NCI-H2196 (cell line): ENCODE measurements at regions not wholly inside any gene's neighbourhood (a gene's known extent, or its start where the extent isn't known, plus 50 kb on each side); places are given as distances from the start of the nearest gene placed in this dataset.
A peak's percentile ranks its signal among the peaks of the same experiment; 100 is the strongest.
"Not testable (repeated sequence)": the region's sequence is repeated elsewhere in the genome, so short reads cannot be mapped to it uniquely, and the experiment has no call there.

Experiments used
- DNase-seq: peaks from one replicate; lab custom pipeline; 2025; ENCODE audit not compliant: unreplicated experiment; lab: John Stamatoyannopoulos, UW

DNA sequence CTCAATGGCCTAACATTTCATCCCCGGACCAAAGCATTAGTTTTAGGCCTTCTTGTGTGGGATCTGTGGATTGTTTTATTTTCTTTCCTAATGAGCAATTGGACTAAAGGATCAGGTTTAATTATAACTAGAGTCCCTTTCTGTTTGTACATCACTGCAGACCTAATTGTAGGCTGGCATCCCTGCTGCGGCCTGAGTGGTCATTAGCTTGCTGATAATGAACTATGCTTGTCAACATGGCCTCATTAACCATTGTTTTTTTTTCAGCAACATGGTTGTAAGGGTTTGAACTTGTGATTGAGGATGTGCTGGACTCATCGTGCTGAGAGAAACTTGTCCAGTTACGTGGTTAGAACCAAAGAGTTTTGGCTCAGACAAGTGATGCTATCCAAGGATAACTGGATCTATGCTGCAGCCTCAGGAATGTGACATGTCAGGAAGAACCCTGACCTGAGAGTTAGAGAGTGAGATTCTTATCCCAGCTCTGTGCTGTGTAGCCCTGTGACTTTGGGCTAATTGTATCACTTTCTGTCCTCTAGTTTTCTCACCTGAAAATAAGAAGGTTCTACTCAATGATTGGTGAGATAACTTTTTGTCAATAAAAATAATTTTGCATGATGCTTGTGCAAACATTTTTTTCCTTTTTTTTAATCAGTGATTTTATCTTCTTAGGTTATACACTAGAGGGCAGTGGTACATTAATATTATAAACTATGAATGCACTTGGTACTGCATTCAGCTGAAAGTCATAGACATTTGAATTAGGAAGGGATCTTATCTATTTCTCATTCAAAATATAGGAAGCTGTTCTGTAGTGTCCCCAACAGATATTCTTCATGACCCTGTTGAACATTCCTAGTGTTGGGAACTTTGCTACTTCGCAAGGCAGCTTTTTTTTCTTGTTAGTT lies 140.9 kb downstream of the RNF144B start:
- peak; percentile 43 for DNase-seq

DNA sequence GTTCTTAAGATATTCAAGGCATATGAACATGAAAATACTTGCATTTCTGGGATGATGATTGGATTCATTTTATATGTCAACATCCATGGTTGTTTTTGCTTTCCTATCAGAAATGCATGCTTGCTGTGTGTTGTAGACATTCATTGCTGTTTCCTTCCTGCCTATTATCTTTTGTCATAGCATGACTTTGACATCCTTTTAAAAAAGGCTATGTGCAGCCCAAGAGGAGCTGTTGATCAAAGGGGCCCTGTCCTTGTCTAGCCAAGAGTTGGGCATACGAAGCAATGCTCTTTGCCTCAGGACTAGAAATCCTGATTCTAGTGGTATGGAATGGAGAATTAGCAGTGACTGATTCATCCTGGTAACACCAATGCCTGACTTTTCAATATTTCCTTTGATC lies 143.1 kb downstream of the RNF144B start:
- DNase-seq, result no peak

DNA sequence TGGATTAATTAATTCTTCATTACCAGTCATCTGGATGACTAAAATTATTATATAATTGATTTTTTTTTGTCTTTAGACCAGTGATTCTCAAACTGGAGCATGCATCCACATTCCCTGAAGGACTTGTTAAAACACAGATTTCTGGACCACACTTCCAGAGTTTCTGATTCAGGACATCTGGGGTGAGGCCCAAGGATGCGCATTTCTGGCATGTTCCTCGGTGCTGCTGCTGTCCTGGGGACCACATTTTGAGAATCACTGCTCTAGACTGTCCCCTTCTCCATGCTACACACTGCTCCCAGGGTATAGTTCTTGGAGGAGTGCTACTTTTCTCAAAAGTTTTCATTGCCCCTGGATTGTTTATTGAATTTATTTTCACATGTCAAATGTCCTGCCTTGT lies 145.0 kb downstream of the RNF144B start:
- no peak for DNase-seq

DNA sequence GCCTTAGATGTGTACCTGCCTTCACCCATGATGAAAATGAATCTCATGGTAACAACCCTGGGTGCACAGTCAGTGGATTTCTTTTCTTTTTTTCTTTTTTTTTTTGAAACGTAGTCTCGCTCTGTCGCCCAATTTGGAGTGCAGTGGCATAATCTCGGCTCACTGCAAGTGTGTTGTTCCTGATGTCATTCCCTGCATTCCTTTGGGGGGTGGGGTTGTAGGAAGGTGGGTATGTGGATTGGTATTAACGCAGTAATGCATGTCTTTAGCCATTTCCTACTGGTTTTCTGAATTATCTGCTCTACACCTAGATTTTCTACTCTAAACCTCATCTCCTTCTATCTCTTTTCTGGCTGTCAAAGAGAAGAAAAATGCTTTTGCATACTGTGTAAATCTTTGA lies 146.6 kb downstream of the RNF144B start:
- no peak for DNase-seq

DNA sequence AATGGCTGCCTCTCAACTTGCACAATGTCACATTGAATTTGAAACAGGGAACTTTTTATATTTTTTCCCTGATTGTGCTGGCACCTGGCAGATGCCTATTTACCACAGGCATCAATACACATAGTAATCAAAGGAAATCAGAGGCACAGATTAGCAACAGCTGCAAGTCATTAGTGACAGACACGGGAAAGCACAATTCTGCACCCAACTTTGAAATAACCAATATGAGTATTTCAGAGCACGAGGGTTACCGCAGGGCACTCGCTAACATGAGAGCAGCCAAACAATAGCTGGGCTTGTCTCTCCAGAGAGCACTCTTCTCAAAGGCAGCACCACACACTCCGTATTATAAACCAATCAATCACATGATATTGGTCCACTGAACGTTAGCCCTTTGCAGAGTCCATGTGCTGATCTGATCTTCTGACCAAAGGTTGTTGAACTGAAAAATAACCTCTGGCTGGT lies 149.5 kb downstream of the RNF144B start:
- no peak for DNase-seq

DNA sequence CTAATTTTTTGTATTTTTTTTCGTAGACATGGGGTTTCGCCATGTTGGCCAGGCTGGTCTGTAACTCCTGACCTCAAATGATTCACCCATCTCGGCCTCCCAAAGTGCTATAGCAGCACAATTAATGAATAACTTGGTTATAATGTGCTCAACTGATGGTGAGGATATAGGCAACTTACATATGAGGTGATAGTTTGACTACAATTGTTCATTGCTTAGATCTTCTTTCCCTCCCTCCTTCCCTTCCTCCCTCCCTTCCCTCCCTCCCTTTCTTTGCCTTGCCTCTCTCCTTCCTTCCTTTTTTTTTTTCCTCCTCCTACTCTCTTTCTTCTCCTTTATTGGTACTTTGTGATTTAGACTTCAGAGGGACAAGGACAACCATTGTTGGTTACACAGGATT lies 151.2 kb downstream of the RNF144B start:
- DNase-seq, result no peak

DNA sequence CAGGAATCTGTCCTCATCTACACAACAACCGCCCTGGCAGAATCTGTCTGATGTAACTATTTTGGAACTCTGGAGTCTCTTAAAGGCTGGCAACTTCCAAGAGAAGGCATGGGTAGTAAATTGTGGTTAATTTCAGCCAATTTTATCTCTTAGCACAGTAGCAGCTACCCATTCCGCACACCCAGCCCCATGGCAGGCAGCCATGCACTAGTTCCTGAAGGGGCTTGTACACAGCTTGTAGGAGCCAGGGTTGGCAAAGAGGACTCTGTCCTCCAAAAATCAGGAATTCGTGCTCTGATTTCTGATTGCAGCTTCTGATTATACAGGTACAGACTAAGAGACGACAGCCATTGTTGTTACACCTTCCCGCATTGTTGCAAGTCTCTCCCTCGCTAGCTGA lies 155.9 kb downstream of the RNF144B start:
- DNase-seq, result no peak

DNA sequence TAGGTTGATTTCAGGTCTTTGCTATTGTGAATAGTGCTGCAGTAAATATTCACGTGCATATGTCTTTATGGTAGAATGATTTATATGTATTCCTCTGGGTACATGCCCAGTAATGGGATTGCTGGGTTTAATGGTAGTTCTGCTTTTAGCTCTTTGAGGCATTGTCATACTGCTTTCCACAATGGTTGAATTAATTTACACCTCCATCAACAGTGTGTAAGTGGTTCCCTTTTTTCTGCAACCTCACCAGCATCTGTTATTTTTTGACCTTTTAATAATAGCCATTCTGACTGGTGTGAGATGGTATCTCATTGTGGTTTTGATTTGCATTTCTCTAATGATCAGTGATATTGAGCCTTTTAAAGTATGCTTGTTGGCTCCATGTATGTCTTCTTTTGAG lies 158.0 kb downstream of the RNF144B start:
- not testable (repeated sequence) for DNase-seq

DNA sequence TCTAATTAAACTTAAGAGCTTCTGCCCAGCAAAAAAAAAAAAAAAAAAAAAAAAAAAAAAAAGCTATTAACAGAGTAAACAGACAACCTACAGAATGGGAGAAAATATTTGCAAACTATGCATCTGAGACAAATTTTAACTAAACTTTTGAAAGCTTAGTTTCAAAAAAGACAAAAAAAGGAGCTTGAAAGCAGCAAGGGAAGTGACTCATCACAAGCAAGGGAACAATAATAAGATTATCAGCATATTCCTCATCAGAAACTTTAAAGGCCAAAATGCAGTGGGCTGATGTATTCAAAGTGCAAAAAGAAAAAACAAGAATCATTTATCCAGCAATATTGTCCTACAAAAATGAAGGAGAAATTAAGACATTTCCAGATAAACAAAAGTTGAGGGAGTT lies 158.6 kb downstream of the RNF144B start:
- no peak for DNase-seq

DNA sequence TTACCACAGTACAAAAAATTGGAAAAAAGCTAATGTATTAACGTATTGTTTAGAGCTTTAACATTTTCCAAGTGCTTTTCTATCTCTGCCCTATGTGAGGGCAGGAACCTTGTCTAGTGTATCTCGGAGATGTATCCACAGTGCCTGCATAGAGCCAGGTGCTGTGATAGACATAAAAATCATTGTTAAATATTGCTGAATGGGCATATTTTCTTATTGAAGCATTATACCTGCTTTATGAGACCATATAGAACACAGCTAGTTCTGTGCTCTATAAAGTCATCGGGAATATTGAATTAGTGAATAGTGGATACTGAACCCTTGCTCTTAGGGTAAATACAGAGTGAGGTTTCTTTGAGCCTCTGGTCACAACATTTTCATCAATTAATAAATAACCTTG lies 163.0 kb downstream of the RNF144B start:
- no peak for DNase-seq

DNA sequence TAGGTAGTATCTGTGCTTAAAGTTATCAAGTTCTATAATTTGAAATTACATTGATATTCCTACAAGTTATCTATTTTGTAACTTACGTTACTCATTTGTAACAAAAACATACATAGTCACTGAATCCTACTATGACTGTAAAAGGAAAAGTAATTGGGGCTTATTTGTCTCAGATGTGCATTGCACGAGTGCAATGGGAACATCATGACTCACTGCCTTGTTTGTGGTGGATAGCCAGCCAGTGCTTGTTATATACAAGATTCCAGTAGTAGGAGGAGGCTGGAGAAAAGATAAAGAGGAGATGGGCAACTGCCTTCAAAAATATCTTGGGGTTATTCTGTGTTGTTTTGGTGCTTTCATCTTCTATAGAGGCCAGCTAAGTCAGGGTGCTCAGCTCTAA lies 164.1 kb downstream of the RNF144B start:
- DNase-seq, result no peak

DNA sequence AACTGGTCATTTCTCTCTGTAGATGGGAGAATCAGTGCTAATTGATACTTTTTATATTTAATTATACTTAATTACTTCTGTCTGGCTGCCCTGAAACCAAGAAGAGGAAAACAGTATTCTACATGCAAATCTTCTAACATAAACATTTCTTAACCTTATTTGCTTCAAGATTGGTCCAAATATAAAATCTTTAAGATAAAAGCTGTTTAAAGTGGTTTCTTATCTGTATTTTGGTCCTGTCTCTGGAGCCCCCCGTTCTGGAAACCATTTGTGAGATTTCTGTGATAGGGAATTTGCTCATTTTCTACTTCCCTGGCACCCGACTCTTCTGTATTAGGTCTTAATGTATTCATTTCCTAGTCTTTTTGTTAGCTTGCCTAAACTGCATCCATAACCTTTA lies 168.6 kb downstream of the RNF144B start:
- no peak for DNase-seq

DNA sequence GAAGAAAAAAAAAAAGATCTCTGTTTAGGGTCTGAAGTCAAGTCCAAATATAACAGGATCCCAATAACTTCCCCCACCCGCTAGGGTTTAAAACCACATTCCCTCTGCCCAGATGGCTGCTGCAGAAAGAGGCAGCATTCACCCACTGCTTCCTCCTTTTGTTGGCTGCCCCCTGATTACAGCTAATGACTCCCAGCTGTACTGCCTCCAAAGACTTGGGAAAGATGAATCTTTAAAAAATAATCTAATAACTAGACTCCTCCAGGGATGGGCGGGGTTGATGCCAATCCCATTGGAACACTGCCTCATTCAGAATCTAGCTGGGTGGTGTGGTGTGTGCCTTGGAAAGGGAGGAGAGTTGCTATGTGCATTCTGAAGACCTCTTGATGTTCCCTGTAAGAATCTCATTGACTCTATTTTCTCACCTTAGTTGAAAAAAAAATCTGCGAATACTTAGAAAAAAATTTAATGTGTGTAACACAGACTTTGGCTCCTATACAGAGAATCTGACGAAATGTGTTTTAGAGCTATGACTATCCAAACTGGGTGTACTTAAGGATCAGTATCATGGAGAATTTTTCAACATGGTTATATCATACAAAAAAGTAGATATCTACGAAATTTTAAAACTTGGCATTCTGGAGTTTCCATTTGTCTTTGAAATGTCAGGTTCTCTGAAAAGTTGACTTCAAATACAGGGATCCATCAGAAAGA lies 174.0 kb downstream of the RNF144B start:
- no peak for DNase-seq

DNA sequence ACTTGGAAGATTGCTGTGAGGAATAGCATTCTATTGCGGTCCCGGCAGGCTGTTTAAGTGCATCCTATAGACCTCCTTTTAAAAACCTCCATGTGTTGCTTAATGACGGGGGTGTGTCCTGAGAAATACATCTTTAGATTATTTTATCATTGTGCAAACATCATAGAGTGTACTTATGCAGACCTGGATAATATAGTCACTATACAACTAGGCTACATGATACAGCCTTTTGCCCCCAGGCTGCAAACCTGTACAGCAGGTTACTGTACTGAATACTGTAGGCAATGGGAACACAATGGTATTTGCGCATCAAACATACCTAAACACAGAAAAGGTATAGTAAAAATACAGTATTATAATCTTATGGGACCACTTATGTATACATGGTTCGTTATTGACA lies 175.6 kb downstream of the RNF144B start:
- DNase-seq, result no peak

DNA sequence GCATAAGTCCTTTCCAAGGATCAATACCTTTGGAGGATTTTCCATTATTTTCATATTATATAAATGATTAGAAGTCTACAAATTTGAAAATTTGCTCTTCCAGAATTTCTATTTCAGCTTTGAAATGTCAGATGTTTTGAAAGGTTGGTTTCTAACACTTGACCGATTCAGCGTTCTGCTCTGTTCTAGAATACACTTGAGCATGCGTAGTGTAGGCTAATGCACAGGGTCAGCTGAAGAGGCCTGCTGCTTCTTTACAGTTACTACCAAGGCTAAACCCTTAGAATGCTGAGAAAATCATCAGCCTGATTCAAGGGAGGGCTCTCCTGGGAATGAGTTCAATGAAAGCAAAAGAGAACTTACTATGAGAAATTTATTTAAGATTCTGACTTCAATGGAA lies 177.6 kb downstream of the RNF144B start:
- no peak for DNase-seq

DNA sequence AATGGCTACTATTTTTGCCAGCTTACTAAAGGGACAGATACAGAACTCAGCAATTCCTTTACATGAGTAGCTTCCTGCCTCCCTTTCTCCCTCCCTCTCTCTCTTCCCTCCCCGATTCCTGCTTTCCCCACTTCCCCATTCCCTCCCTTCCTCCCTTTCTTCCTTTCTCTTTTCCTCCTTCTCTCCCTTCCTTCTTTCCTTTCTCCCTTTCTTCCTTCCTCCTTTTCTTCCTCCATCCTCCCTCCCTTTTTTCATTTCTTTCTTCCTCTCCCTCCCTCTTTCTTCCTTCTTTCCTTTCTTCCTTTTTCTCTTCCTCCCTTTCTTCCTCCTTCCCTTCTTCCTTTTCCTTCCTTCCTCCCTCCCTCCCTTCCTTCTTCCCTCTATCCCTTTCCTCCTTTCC lies 178.1 kb downstream of the RNF144B start:
- no peak for DNase-seq

DNA sequence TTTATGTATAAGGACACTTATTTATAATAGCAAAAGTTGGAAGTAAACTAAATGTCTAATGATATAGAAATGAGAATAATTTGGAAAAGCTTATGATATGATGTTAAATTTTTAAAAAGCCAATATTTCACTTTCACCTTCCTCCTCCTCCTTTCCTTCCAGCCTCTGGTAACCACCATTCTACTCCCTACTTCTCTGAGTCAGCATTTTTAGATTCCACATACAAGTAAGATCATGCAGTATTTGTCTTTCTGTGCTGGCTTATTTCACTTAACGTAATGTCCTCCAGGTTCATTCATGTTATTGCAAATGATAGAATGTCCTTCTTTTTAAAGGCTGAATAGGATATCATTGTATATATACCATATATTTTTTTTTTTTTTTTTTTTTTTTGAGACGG lies 180.2 kb downstream of the RNF144B start:
- DNase-seq, result no peak

DNA sequence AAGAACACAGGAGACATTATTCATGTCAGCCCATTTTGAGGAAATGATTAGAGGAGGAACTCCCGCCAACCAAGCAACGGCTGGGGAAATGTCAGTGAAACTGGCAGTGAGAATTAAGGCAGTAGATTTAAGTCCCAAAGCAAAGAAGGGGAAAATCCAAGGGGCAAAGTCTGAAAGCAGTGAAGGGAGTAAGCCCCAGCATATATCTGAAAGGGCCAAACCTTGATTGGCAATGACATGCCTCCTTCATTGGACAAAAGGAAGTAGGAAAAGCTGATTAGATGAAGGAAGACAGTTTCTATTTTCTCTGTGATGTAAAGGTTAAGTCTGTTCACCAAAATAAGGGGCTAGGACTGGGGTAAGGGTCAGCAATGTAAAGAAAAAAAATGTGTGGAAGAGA lies 190.3 kb downstream of the RNF144B start:
- no peak for DNase-seq

DNA sequence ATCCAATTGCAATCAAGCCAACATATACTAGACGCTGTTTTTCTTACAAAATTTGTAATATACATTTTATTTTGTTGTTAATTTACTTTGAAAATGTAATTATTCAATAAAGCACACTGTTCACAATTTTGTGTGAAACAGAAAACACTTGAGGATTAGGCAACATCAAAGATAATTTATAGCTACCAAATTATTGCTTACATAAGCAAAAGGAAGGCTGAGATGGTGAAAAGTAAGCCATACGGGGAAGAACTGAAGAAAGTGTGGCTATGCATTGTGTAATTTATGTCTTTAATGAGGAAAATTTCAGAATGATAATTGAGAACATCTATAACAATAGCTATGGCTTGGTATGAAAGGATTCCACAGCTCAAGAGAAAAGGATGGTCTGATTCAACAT lies 192.0 kb downstream of the RNF144B start:
- no peak for DNase-seq

DNA sequence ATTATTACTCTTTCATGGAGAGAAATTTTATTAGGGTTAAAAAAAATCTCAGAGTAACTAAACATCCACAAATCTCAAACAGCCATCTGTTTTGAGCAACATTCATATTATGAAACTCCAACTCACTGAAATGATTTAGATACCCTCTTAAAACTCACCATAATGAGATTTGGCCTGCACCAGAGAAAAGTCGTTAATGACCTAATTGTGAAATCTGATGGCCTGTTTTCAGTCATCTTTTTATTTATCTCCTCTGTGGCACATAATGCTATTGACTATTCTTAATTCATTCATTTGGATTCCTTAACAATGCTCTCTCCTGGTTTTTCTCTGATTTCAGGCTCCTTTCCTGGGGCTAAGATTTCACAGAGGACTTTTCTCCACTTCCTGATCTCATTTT lies 192.7 kb downstream of the RNF144B start:
- no peak for DNase-seq

DNA sequence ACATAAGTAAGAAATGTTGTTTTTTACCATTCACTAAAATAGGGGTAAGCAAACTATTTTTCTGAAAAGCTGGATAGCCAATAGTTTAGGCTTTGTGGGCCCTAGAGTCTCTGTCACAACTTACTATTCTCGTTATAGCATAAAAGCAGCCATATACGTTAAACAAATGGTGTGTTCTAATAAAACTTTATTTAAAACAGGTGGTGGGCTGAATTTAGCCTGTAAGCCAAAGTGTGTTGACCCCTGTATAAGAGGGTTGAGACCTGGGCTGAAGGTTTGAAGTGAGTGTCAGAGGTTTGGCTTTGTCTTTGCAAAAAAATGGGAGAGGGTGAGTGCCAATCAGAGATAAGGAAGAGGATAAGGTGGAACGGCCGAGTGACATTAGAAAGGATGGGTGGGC lies 197.2 kb downstream of the RNF144B start:
- no peak for DNase-seq

DNA sequence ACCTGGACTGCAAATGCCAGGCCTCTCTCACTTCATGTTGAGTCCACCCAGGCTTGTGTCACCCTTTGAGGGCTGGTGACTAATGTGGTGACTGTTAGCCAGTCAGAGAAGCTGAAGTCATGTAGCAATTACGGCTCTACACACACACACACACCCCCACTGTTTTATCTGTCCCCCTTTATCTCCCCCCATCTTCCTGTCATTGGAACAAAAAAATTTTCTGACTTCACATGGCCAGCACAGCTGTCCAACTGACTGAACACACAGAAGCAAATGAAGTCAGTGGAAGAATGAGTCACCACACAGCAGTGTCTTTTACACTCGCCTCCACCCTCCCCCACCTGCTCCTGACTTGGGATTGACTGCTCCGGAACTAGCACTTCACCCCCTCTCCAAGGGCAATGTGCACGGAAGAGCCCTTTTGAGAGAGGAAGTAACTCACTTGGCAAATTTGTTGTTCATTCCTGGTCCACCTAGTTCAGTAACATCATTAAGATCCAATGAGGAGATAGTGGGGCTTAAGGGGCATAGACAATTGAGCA lies 198.0 kb downstream of the RNF144B start:
- DNase-seq, result peak; percentile 25
